ENCODE measurements at regions not wholly inside any gene's neighbourhood (a gene's known extent, or its start where the extent isn't known, plus 50 kb on each side); places are given as distances from the start of the nearest gene placed in this dataset.

DNA sequence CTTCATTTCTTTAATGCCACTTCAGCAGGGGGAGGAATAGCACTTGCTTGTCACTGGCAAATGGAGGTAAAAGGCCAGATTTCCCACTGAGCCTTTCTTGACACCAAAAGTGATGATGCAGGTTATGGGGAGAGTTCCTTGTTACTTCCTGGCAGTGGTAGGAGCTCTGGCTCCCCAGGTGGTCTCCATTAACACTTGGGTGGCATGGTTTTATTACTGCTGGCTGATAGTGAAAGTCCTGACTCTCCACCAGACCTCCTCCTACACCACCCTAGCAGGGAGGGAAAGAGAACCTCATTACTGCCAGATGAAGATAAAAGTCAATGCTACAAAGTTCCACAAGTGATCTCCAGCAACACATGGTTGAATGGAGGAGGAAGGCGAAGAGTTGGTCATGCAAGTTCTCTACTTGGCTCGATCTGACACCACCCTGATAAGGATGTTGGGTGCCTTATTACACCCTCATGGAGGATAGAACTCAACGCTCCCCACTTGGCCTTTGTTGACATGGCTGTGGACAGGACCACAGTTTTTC lies 152.7 kb upstream of the GNAO1 start:
- TF ChIP-seq, protein P1, sequence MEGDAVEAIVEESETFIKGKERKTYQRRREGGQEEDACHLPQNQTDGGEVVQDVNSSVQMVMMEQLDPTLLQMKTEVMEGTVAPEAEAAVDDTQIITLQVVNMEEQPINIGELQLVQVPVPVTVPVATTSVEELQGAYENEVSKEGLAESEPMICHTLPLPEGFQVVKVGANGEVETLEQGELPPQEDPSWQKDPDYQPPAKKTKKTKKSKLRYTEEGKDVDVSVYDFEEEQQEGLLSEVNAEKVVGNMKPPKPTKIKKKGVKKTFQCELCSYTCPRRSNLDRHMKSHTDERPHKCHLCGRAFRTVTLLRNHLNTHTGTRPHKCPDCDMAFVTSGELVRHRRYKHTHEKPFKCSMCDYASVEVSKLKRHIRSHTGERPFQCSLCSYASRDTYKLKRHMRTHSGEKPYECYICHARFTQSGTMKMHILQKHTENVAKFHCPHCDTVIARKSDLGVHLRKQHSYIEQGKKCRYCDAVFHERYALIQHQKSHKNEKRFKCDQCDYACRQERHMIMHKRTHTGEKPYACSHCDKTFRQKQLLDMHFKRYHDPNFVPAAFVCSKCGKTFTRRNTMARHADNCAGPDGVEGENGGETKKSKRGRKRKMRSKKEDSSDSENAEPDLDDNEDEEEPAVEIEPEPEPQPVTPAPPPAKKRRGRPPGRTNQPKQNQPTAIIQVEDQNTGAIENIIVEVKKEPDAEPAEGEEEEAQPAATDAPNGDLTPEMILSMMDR (conservative IDR thresholded peaks at IDR 0.05; ENCODE audit: low read depth, low read length) = no peak
- DNase-seq (ENCODE audit: low read depth) = no peak
- no peak overlapping the region for H3K4me3 ChIP-seq (ENCODE audit: low read depth, low read length)

- no peak for DNase-seq (ENCODE audit: low read depth)
- no peak overlapping the region for H3K4me3 ChIP-seq (ENCODE audit: low read depth, low read length)
- TF ChIP-seq, protein P1 (conservative IDR thresholded peaks at IDR 0.05; ENCODE audit: low read depth, low read length) = no peak
These were observed 156.9 kb upstream of the CES5A start for GRCh38 chr16:56032072-56032471.

- H3K4me3 ChIP-seq (ENCODE audit: low read depth, low read length) = no peak overlapping the region
- no peak for DNase-seq (ENCODE audit: low read depth)
- TF ChIP-seq, protein P1 (conservative IDR thresholded peaks at IDR 0.05; ENCODE audit: low read depth, low read length) = no peak
These were observed 153.9 kb upstream of the CES5A start for GRCh38 chr16:56029026-56029425.

- TF ChIP-seq, protein P1 (conservative IDR thresholded peaks at IDR 0.05; ENCODE audit: low read depth, low read length) = no peak
- DNase-seq (ENCODE audit: low read depth) = no peak
- no peak overlapping the region for H3K4me3 ChIP-seq (ENCODE audit: low read depth, low read length)
These were observed 147.6 kb upstream of the CES5A start for GRCh38 chr16:56022818-56023217.

GRCh38 chr16:56019274-56019673 lies 144.1 kb upstream of the CES5A start:
- TF ChIP-seq, protein P1 (conservative IDR thresholded peaks at IDR 0.05; ENCODE audit: low read depth, low read length) = no peak
- no peak overlapping the region for H3K4me3 ChIP-seq (ENCODE audit: low read depth, low read length)
- no peak for DNase-seq (ENCODE audit: low read depth)

DNA sequence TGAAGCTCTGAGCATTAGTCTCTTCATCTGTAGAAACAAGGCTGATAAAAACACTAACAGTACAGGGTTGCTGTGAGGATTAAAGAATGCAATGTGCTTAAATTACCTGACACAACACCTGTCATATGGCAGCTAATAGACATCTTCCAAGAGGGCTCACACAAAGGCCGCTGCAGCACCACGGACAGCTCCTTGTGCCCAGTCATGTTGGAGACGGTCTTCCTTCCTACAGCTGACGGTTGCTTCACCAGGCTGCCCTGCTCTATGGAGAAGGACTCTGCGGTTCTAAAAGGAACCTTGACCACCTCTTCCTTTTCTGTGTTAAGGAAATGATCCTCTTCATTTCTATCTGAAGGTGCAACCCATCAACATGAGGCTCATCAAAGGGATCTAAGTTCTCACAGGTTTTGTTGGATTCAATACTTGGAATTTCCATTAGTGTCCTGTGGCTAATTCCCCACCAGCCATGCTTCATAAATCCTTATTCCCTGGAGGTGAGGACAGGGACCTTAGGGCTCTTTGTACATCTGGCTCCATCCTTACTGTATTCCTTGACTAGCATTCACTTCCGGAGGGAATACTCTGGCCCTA lies 138.9 kb upstream of the CES5A start:
- H3K4me3 ChIP-seq (ENCODE audit: low read depth, low read length) = no peak overlapping the region
- DNase-seq (ENCODE audit: low read depth) = no peak
- TF ChIP-seq, protein P1 (conservative IDR thresholded peaks at IDR 0.05; ENCODE audit: low read depth, low read length) = no peak

DNA sequence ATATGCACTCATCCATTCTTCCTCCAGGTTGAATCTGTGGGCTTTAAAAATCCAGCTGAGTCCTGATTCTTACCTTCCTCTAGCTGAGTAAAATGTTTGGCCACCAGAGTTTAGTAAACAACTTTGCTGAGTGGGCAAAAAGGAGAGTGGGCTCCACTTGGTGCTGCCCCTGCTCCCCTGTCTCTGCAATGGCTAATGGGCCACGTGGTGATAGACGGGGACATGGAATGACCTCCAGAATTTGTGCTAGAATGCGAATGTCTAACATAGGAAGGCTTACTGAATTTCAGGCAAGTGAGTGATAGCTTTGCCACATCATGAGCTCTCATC lies 137.3 kb upstream of the CES5A start:
- TF ChIP-seq, protein P1 (conservative IDR thresholded peaks at IDR 0.05; ENCODE audit: low read depth, low read length) = no peak
- DNase-seq (ENCODE audit: low read depth) = no peak
- no peak overlapping the region for H3K4me3 ChIP-seq (ENCODE audit: low read depth, low read length)

All from choroid plexus epithelial cell (primary cell).